Loucy (cell line): ENCODE measurements at regions not wholly inside any gene's neighbourhood (a gene's known extent, or its start where the extent isn't known, plus 50 kb on each side); places are given as distances from the start of the nearest gene placed in this dataset.

Experiments
- H2AFZ ChIP-seq: fragments of 200-600 bp; sonication (generic); 2 replicates; pipeline ENCODE4 v1.6.0; 2016; ENCODE audit warnings: antibody characterized with exemption, mild to moderate bottlenecking, low read length, moderate library complexity
- H3F3A ChIP-seq: fragments of 200-600 bp; 2 replicates; pipeline ENCODE4 v1.6.0; 2016; ENCODE audit warnings: antibody characterized with exemption, low read depth, mild to moderate bottlenecking
- H3K27me3 ChIP-seq: fragments of 200-600 bp; sonication (generic); 2 replicates; pipeline ENCODE4 v1.6.1; 2014; ENCODE audit warnings: low read length, mild to moderate bottlenecking; ENCODE audit not compliant: insufficient read depth, poor library complexity, severe bottlenecking
- H3K36me3 ChIP-seq: fragments of 200-600 bp; sonication (generic); 2 replicates; pipeline ENCODE4 v1.6.1; 2016; ENCODE audit warnings: low read length; ENCODE audit not compliant: insufficient read depth
- H3K4me1 ChIP-seq: fragments of 200-600 bp; sonication (generic); 2 replicates; pipeline ENCODE4 v1.5.1; 2014; ENCODE audit warnings: low read length, mild to moderate bottlenecking; ENCODE audit not compliant: insufficient read depth, poor library complexity, severe bottlenecking
- H3K4me2 ChIP-seq: fragments of 200-600 bp; sonication (generic); 2 replicates; pipeline ENCODE4 v1.6.0; 2014; ENCODE audit warnings: antibody characterized with exemption, low read length, low read depth, mild to moderate bottlenecking; ENCODE audit not compliant: poor library complexity, severe bottlenecking
- H3K4me3 ChIP-seq: fragments of 200-600 bp; sonication (generic); 2 replicates; pipeline ENCODE4 v1.5.1; 2014; ENCODE audit warnings: low read length, mild to moderate bottlenecking, mixed read lengths; ENCODE audit not compliant: poor library complexity, severe bottlenecking
- H3K79me2 ChIP-seq: fragments of 200-600 bp; sonication (generic); 2 replicates; pipeline ENCODE4 v1.6.1; 2014; ENCODE audit warnings: low read length; ENCODE audit not compliant: insufficient read depth
- H3K9ac ChIP-seq: fragments of 200-600 bp; sonication (generic); 2 replicates; pipeline ENCODE4 v1.6.0; 2014; ENCODE audit warnings: mild to moderate bottlenecking, low read depth, low read length, moderate library complexity; ENCODE audit not compliant: poor library complexity, severe bottlenecking
- H3K9me2 ChIP-seq: fragments of 200-600 bp; sonication (generic); replicated peaks from 2 replicates; pipeline ENCODE4 v1.6.1; 2016; ENCODE audit warnings: low read depth, low read length, mixed read lengths
- H3K9me3 ChIP-seq: fragments of 200-600 bp; sonication (generic); 2 replicates; pipeline ENCODE4 v1.6.1; 2014; ENCODE audit warnings: mild to moderate bottlenecking, antibody characterized with exemption, low read length, low read depth; ENCODE audit not compliant: insufficient read depth
- H4K20me1 ChIP-seq: fragments of 200-600 bp; sonication (generic); 2 replicates; pipeline ENCODE4 v1.6.0; 2014; ENCODE audit warnings: antibody characterized with exemption, low read length, mild to moderate bottlenecking; ENCODE audit not compliant: insufficient read depth, poor library complexity, severe bottlenecking
- CTCF ChIP-seq: fragments of 200-600 bp; sonication (generic); conservative IDR thresholded peaks from 2 replicates; pipeline ENCODE4 v1.5.1; 2014; ENCODE audit warnings: mild to moderate bottlenecking, antibody characterized with exemption, low read length
- EZH2phosphoT487 ChIP-seq: fragments of 200-600 bp; IDR thresholded peaks from 2 replicates; pipeline ENCODE4 v1.6.1; 2018; ENCODE audit warnings: antibody characterized with exemption, mild to moderate bottlenecking, moderate library complexity, borderline replicate concordance

DNA sequence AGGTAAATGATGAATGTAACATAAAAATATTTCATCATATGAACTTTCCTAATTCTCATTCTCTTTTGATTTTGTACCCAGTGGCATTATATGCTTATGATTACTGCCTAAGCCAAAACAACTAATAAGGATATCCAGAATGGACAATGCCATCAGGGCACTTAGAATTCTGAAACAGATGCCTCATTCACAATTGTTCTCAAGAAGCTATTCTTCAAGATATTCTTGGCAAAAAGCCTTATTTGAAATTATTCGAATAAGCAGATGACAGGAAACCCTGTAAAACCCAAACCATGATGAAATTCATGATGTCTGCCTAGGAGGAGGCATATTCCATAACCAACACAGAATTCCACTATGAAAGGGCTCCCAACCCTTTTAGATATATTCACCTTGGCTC lies 353.2 kb upstream of the TRIB2 start:
- peaks cover 11% of the 10 kb centered on the region for H3K4me1 ChIP-seq
- no peaks in the 10 kb centered on the region for H3K79me2 ChIP-seq
- H2AFZ ChIP-seq: no peak overlapping the region
- H3K4me2 ChIP-seq: no peak overlapping the region
- H3K4me3 ChIP-seq: no peak overlapping the region
- TF ChIP-seq EZH2phosphoT487 (no peak), CTCF (no peak)
- H3K9me3 ChIP-seq: no peaks in the 10 kb centered on the region
- H3K9ac ChIP-seq: no peak overlapping the region
- no peaks in the 10 kb centered on the region for H3K27me3 ChIP-seq
- H3K36me3 ChIP-seq: no peaks in the 10 kb centered on the region
- no peaks in the 10 kb centered on the region for H3K9me2 ChIP-seq
- no peaks in the 10 kb centered on the region for H4K20me1 ChIP-seq
- H3F3A ChIP-seq: no peaks in the 10 kb centered on the region

- no peaks in the 10 kb centered on the region for H3K36me3 ChIP-seq
- H3F3A ChIP-seq: no peaks in the 10 kb centered on the region
- no peaks in the 10 kb centered on the region for H4K20me1 ChIP-seq
- H3K9me3 ChIP-seq: no peaks in the 10 kb centered on the region
- H2AFZ ChIP-seq: no peak overlapping the region
- H3K4me2 ChIP-seq: no peak overlapping the region
- TF ChIP-seq CTCF (no peak), EZH2phosphoT487 (no peak)
- H3K27me3 ChIP-seq: no peaks in the 10 kb centered on the region
- H3K4me3 ChIP-seq: no peak overlapping the region
- H3K9me2 ChIP-seq: no peaks in the 10 kb centered on the region
- no peaks in the 10 kb centered on the region for H3K79me2 ChIP-seq
- peaks cover 6% of the 10 kb centered on the region for H3K4me1 ChIP-seq
- H3K9ac ChIP-seq: no peak overlapping the region
Observed at GRCh38 chr2:12369566-12369965, 347.2 kb upstream of the TRIB2 start.

DNA sequence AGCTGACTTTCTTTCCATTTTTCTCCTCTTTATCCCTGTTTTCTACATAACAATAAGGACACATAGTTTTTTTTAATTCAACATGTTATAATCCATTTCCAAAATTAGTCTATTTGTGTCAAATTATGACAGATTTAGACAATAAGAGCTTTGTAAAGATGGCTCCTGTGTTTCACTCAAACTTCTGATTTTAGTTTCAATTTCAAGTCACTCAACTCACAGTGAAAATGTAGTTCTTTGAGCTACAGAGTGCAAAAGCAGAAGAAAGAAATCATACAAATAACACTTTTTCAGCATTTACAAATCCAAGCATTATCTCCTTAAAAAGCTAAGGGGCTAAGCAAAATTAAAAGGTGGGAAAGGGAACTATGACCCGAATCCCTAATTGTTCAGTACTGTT lies 340.7 kb upstream of the TRIB2 start:
- TF ChIP-seq CTCF: no peak
- TF ChIP-seq EZH2phosphoT487: no peak
- H3K36me3 ChIP-seq: no peaks in the 10 kb centered on the region
- H3K4me3 ChIP-seq: no peak overlapping the region
- no peaks in the 10 kb centered on the region for H4K20me1 ChIP-seq
- H3K27me3 ChIP-seq: no peaks in the 10 kb centered on the region
- no peaks in the 10 kb centered on the region for H3K4me1 ChIP-seq
- H2AFZ ChIP-seq: peak overlapping the region; percentile 66
- peak overlapping the region; percentile 39 for H3K4me2 ChIP-seq
- no peak overlapping the region for H3K9ac ChIP-seq
- H3K9me2 ChIP-seq: no peaks in the 10 kb centered on the region
- H3K9me3 ChIP-seq: no peaks in the 10 kb centered on the region
- no peaks in the 10 kb centered on the region for H3F3A ChIP-seq
- no peaks in the 10 kb centered on the region for H3K79me2 ChIP-seq
